Stomach (tissue), 4 donors: ENCODE measurements at regions not wholly inside any gene's neighbourhood (a gene's known extent, or its start where the extent isn't known, plus 50 kb on each side); places are given as distances from the start of the nearest gene placed in this dataset.

Experiments
- CTCF ChIP-seq, 7 experiments: fragments of 450-650 bp in 4 of 7; fragments of 200-600 bp in 3 of 7; sonication (generic) in 3 of 7; IDR thresholded peaks; one replicate each; pipeline ENCODE4 v1.5.1; 2016 to 2019; ENCODE audit warnings: antibody characterized with exemption in 7 of 7, control low read depth in 2 of 7, mild to moderate bottlenecking in 1 of 7
- POLR2A ChIP-seq, 4 donors: fragments of 450-650 bp; IDR thresholded peaks; one replicate each; pipeline ENCODE4 v1.6.1; 2016; ENCODE audit warnings: antibody characterized with exemption in 4 of 4, control low read depth in 2 of 4, mild to moderate bottlenecking in 1 of 4, moderate library complexity in 1 of 4

DNA sequence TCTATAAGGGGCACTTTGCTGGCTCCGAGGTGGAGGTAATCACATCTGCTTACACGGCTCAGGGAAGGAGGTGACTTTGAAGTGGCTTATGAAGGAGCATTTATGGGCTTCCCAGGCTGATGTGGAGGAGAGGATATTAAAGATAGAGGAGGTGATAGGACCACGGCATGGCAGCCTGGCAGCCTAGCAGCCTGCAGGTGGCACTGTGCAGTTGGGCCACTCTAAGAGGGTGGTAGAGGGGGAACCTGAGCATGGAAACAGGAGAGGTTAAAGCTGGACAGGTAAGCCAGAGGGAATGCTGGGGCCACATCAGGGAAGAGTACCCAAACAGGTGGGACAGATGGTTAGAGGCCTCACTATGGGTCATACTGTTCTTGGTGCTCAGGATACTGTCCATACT lies 375.0 kb downstream of the WDR72 start:
- TF ChIP-seq POLR2A (IDR thresholded peaks at IDR 0.05) = no peak
- TF ChIP-seq CTCF (IDR thresholded peaks at IDR 0.05) = peak in 4 of 7 experiments; percentile 15 to 43 (median 23)
